Activated CD8-positive, alpha-beta T cell treated with anti-CD3 and anti-CD28 coated beads for 36 hours (primary cell): ENCODE measurements at regions not wholly inside any gene's neighbourhood (a gene's known extent, or its start where the extent isn't known, plus 50 kb on each side); places are given as distances from the start of the nearest gene placed in this dataset.

ENCODE experiments used
- ATAC-seq: fragments of 200-7000 bp; cut with Tn5 transposase; one replicate; pipeline ENCODE4 v1.10.0; 2021; ENCODE audit warnings: mild to moderate bottlenecking, moderate library complexity
- CTCF ChIA-PET: fragments of 350-600 bp; sonication (Branson Sonifier 250); formaldehyde crosslinking; loops from one replicate; lab custom pipeline; 2021; ENCODE audit warnings: antibody characterized with exemption; lab: Charles Lee
- POLR2A ChIA-PET: fragments of 350-600 bp; sonication (Branson Sonifier 250); formaldehyde crosslinking; loops from one replicate; lab custom pipeline; 2021; ENCODE audit warnings: antibody characterized with exemption; lab: Charles Lee
- DNase-seq: peaks from one replicate; pipeline ENCODE4 v3.0.0-alpha.2; 2020
- H3K27ac Mint-ChIP-seq: one replicate; pipeline ENCODE4 v1.8.0; 2021; ENCODE audit warnings: mild to moderate bottlenecking, mixed read lengths
- H3K27me3 Mint-ChIP-seq: one replicate; pipeline ENCODE4 v1.8.0; 2021; ENCODE audit warnings: mixed read lengths
- H3K36me3 Mint-ChIP-seq: one replicate; pipeline ENCODE4 v1.8.0; 2021; ENCODE audit warnings: low read depth, mixed read lengths
- H3K4me1 Mint-ChIP-seq: one replicate; pipeline ENCODE4 v1.8.0; 2021; ENCODE audit warnings: low read depth, mixed read lengths
- H3K4me3 Mint-ChIP-seq: one replicate; pipeline ENCODE4 v1.8.0; 2021; ENCODE audit warnings: mild to moderate bottlenecking, moderate library complexity, mixed read lengths
- H3K9me3 Mint-ChIP-seq: one replicate; pipeline ENCODE4 v1.8.0; 2021; ENCODE audit warnings: mixed read lengths
- intact Hi-C: fragments of 100-400 bp; cut with micrococcal nuclease; formaldehyde crosslinking; loops from one replicate; pipeline ENCODE4 v1.10.0; 2022
- TF ChIP-seq, protein P1 (sequence below): fragments of 200-600 bp; IDR thresholded peaks from one replicate; pipeline ENCODE4 v1.8.0; 2022; ENCODE audit warnings: antibody characterized with exemption, mild to moderate bottlenecking

DNA sequence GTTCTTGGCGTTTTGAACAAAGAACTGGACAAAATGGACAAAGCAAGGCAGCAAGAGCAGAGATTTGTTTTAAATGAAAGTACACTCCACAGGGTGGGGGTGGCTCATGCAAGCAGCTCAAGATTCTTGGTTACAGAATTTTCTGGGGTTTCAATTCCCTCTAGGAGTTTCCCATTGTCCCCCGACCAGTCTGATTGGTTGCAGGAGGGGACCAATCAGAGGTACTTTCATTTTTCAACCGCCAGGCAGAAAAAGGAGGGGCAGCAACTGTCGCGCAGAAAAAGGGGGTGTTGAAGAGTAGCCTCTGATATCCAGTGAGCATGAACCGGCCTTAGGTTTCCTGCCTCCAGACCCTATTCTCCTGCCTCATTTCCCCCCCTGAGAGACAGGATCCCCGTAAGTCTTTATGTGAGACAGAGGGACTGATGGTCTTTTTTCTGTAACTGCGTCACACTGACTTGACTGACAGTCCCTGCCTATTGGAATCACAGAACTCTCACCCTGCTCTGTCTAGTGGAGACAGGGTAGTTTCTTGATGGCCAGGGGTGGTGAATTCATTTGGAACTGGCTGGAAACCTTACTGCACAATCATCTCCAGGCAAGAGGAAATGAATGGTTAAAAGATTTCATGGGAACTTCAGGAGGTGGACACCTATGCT, 59.4 kb upstream of the ALOX12 start:
- ATAC-seq, result peak; percentile 58
- CTCF ChIA-PET, result interaction anchor here (1.9 kb wide), 1 partner anchor 26 kb away, joined by 8 read pairs; no protein-coding TSS in a partner anchor
- Mint-ChIP-seq H3K4me3 (peak overlapping the region; percentile 4), H3K9me3 (peaks cover 5% of the 10 kb centered on the region), H3K4me1 (no peaks in the 10 kb centered on the region), H3K27ac (peak overlapping the region; percentile 24), H3K27me3 (no peaks in the 10 kb centered on the region), H3K36me3 (peaks cover 2% of the 10 kb centered on the region)
- intact Hi-C loops, result no loop called here
- TF ChIP-seq, protein P1, sequence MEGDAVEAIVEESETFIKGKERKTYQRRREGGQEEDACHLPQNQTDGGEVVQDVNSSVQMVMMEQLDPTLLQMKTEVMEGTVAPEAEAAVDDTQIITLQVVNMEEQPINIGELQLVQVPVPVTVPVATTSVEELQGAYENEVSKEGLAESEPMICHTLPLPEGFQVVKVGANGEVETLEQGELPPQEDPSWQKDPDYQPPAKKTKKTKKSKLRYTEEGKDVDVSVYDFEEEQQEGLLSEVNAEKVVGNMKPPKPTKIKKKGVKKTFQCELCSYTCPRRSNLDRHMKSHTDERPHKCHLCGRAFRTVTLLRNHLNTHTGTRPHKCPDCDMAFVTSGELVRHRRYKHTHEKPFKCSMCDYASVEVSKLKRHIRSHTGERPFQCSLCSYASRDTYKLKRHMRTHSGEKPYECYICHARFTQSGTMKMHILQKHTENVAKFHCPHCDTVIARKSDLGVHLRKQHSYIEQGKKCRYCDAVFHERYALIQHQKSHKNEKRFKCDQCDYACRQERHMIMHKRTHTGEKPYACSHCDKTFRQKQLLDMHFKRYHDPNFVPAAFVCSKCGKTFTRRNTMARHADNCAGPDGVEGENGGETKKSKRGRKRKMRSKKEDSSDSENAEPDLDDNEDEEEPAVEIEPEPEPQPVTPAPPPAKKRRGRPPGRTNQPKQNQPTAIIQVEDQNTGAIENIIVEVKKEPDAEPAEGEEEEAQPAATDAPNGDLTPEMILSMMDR, result no peak
- DNase-seq, result no peak
- POLR2A ChIA-PET, result no interaction called here

DNA sequence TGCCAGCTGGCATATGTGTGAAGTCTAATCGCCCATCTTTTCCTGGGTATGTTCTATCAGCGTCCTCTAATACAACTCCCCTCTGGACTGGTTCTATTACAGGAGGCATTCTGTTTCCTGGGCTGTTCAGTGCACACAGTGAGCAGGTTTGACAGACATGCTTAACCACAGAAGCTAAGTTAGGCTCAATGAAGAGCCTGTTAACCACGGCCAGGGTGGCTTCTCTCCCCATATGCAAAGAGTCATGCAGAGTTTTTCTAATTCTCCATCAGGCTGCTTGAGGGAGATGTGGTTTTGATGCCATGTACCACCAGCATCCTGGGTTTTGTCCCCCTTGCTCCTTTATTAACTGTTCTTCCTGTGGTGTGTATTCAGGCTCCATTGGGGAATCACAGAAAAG, 57.2 kb upstream of the ALOX12 start:
- Mint-ChIP-seq H3K36me3 (peaks cover 2% of the 10 kb centered on the region), H3K9me3 (peaks cover 5% of the 10 kb centered on the region), H3K27me3 (no peaks in the 10 kb centered on the region), H3K4me3 (no peak overlapping the region), H3K27ac (no peak overlapping the region), H3K4me1 (no peaks in the 10 kb centered on the region)
- DNase-seq, result no peak
- POLR2A ChIA-PET, result no interaction called here
- ATAC-seq, result no peak
- CTCF ChIA-PET, result interaction anchor here (1.2 to 2.7 kb wide), 4 partner anchors 9 to 66 kb away, joined by 3 to 10 read pairs (median 7); no protein-coding TSS in a partner anchor
- intact Hi-C loops, result no loop called here
- TF ChIP-seq, protein P1, result no peak

DNA sequence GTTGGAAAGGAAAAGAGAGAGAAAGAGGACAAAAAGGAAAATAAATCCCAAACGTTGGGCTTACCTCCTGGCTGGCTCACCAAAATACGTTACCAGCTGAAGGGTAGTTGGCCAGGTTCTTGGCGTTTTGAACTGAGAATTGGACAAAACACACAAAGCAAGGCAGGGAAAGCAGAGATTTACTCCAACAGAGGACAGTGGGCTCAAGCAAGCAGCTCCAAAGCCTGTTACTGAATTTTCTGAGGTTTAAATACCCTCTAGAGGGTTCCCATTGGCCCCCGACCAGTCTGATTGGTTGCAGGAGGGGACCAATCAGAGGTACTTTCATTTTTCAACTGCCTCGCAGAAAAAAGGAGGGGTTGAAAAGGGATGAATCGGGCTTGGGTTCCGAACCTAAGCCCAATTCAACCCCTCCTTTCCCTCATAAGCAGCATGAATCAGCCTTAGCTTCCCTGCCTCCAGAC, 55.6 kb upstream of the ALOX12 start:
- POLR2A ChIA-PET, result no interaction called here
- TF ChIP-seq, protein P1, result no peak
- H3K4me3 Mint-ChIP-seq, result peak overlapping the region; percentile 48
- intact Hi-C loops, result no loop called here
- no peak overlapping the region for H3K27ac Mint-ChIP-seq
- CTCF ChIA-PET, result interaction anchor here (1.2 kb wide), 1 partner anchor 26 kb away, joined by 4 read pairs; no protein-coding TSS in a partner anchor
- no peaks in the 10 kb centered on the region for H3K9me3 Mint-ChIP-seq
- no peaks in the 10 kb centered on the region for H3K4me1 Mint-ChIP-seq
- DNase-seq (no peak), ATAC-seq (peak; percentile 51)
- no peaks in the 10 kb centered on the region for H3K36me3 Mint-ChIP-seq
- no peaks in the 10 kb centered on the region for H3K27me3 Mint-ChIP-seq

- ATAC-seq, result no peak
- intact Hi-C loops, result no loop called here
These were observed 53.9 kb upstream of the ALOX12 start for GRCh38 chr17:6941989-6942388.

More at GRCh38 chr17:6941989-6942388, 53.9 kb upstream of the ALOX12 start:
- TF ChIP-seq, protein P1, result no peak
- H3K9me3 Mint-ChIP-seq, result no peaks in the 10 kb centered on the region
- no peak overlapping the region for H3K4me3 Mint-ChIP-seq
- H3K27ac Mint-ChIP-seq, result no peak overlapping the region
- CTCF ChIA-PET, result interaction anchor here (1.8 kb wide), 1 partner anchor 62 kb away, joined by 6 read pairs; no protein-coding TSS in a partner anchor
- POLR2A ChIA-PET, result no interaction called here
- no peaks in the 10 kb centered on the region for H3K36me3 Mint-ChIP-seq
- no peak for DNase-seq
- H3K27me3 Mint-ChIP-seq, result no peaks in the 10 kb centered on the region
- no peaks in the 10 kb centered on the region for H3K4me1 Mint-ChIP-seq
